BLaER1 treated with 17β-estradiol and CSF1 and Interleukin-3, amounts not matched to agents 10 nM and 100 nM (cell line): ENCODE measurements at regions not wholly inside any gene's neighbourhood (a gene's known extent, or its start where the extent isn't known, plus 50 kb on each side); places are given as distances from the start of the nearest gene placed in this dataset.

Source experiments
- H3K27ac ChIP-seq, 11 experiments: shearing (Covaris generic); formaldehyde crosslinking; 2 replicates each; pipeline ENCODE4 v1.8.1; 2022
- H3K27me3 ChIP-seq, 11 experiments: shearing (Covaris generic); formaldehyde crosslinking; 2 replicates each; pipeline ENCODE4 v1.8.1; 2022
- H3K36me3 ChIP-seq, 11 experiments: shearing (Covaris generic); formaldehyde crosslinking; 2 replicates each; pipeline ENCODE4 v1.8.1; 2022
- H3K4me1 ChIP-seq, 10 experiments: shearing (Covaris generic); formaldehyde crosslinking; 2 replicates each; pipeline ENCODE4 v1.8.1; 2022
- H3K4me2 ChIP-seq, 11 experiments: shearing (Covaris generic); formaldehyde crosslinking; 2 replicates each; pipeline ENCODE4 v1.8.1; 2022
- H3K4me3 ChIP-seq, 10 experiments: shearing (Covaris generic); formaldehyde crosslinking; 2 replicates each; pipeline ENCODE4 v1.8.1; 2022
- H3K9ac ChIP-seq, 11 experiments: shearing (Covaris generic); formaldehyde crosslinking; 2 replicates each; pipeline ENCODE4 v1.8.1; 2022
- H3K9me3 ChIP-seq, 11 experiments: shearing (Covaris generic); formaldehyde crosslinking; replicated peaks in 1 of 11; 2 replicates each; pipeline ENCODE4 v1.8.1; 2022
- H4K20me1 ChIP-seq, 11 experiments: shearing (Covaris generic); formaldehyde crosslinking; 2 replicates each; pipeline ENCODE4 v1.8.1; 2022
- Cebpa-rat ChIP-seq, 11 experiments: shearing (Covaris generic); IDR thresholded peaks; 2 replicates each; pipeline ENCODE4 v1.8.1; 2022

GRCh38 chr10:58001159-58001558 is 266.5 kb downstream of the IPMK start:
- no peaks in the 10 kb centered on the region for H3K36me3 ChIP-seq
- H3K9me3 ChIP-seq, result no peaks in the 10 kb centered on the region
- no peaks in the 10 kb centered on the region for H3K27me3 ChIP-seq
- H4K20me1 ChIP-seq, result no peaks in the 10 kb centered on the region
- H3K4me3 ChIP-seq, result no peak overlapping the region
- TF ChIP-seq Cebpa-rat (IDR thresholded peaks at IDR 0.05), result no peak
- H3K4me1 ChIP-seq, result no peaks in the 10 kb centered on the region
- H3K27ac ChIP-seq, result no peak overlapping the region
- no peak overlapping the region for H3K4me2 ChIP-seq
- H3K9ac ChIP-seq, result no peak overlapping the region

GRCh38 chr10:57996536-57996935 is 271.2 kb downstream of the IPMK start:
- no peak overlapping the region for H3K4me3 ChIP-seq
- no peaks in the 10 kb centered on the region for H4K20me1 ChIP-seq
- TF ChIP-seq Cebpa-rat (IDR thresholded peaks at IDR 0.05), result no peak
- no peak overlapping the region for H3K4me2 ChIP-seq
- H3K36me3 ChIP-seq, result no peaks in the 10 kb centered on the region
- no peaks in the 10 kb centered on the region for H3K27me3 ChIP-seq
- no peak overlapping the region for H3K27ac ChIP-seq
- no peak overlapping the region for H3K9ac ChIP-seq
- no peaks in the 10 kb centered on the region for H3K9me3 ChIP-seq
- H3K4me1 ChIP-seq, result no peaks in the 10 kb centered on the region

GRCh38 chr10:57993302-57993701 is 274.4 kb downstream of the IPMK start:
- Histone ChIP-seq H3K9me3 (no peaks in the 10 kb centered on the region), H3K4me1 (no peaks in the 10 kb centered on the region), H3K4me3 (no peak overlapping the region), H3K9ac (no peak overlapping the region), H3K27me3 (no peaks in the 10 kb centered on the region), H4K20me1 (no peaks in the 10 kb centered on the region), H3K36me3 (no peaks in the 10 kb centered on the region), H3K27ac (no peak overlapping the region), H3K4me2 (no peak overlapping the region)
- no peak for TF ChIP-seq Cebpa-rat (IDR thresholded peaks at IDR 0.05)

GRCh38 chr10:57992321-57993077 is 275.2 kb downstream of the IPMK start:
- no peaks in the 10 kb centered on the region for H3K4me1 ChIP-seq
- H4K20me1 ChIP-seq, result no peaks in the 10 kb centered on the region
- no peak for TF ChIP-seq Cebpa-rat (IDR thresholded peaks at IDR 0.05)
- no peaks in the 10 kb centered on the region for H3K36me3 ChIP-seq
- no peak overlapping the region for H3K4me2 ChIP-seq
- no peaks in the 10 kb centered on the region for H3K9me3 ChIP-seq
- no peak overlapping the region for H3K4me3 ChIP-seq
- no peak overlapping the region for H3K27ac ChIP-seq
- H3K27me3 ChIP-seq, result no peaks in the 10 kb centered on the region
- H3K9ac ChIP-seq, result no peak overlapping the region

GRCh38 chr10:57988964-57989363 is 278.7 kb downstream of the IPMK start:
- H3K4me3 ChIP-seq, result no peak overlapping the region
- no peak overlapping the region for H3K27ac ChIP-seq
- H3K4me1 ChIP-seq, result no peaks in the 10 kb centered on the region
- no peak overlapping the region for H3K9ac ChIP-seq
- H3K27me3 ChIP-seq, result no peaks in the 10 kb centered on the region
- H3K9me3 ChIP-seq, result no peaks in the 10 kb centered on the region
- no peaks in the 10 kb centered on the region for H3K36me3 ChIP-seq
- no peak overlapping the region for H3K4me2 ChIP-seq
- TF ChIP-seq Cebpa-rat (IDR thresholded peaks at IDR 0.05), result no peak
- no peaks in the 10 kb centered on the region for H4K20me1 ChIP-seq

- no peak overlapping the region for H3K9ac ChIP-seq
- no peaks in the 10 kb centered on the region for H3K36me3 ChIP-seq
- H3K4me1 ChIP-seq, result no peaks in the 10 kb centered on the region
- no peak overlapping the region for H3K4me2 ChIP-seq
- H3K27ac ChIP-seq, result no peak overlapping the region
- no peak overlapping the region for H3K4me3 ChIP-seq
- H3K9me3 ChIP-seq, result no peaks in the 10 kb centered on the region
- no peak for TF ChIP-seq Cebpa-rat (IDR thresholded peaks at IDR 0.05)
- H3K27me3 ChIP-seq, result no peaks in the 10 kb centered on the region
- no peaks in the 10 kb centered on the region for H4K20me1 ChIP-seq
These were observed 280.5 kb downstream of the IPMK start for GRCh38 chr10:57987055-57987721.

- H3K36me3 ChIP-seq, result no peaks in the 10 kb centered on the region
- H3K4me3 ChIP-seq, result no peak overlapping the region
- TF ChIP-seq Cebpa-rat (IDR thresholded peaks at IDR 0.05), result no peak
- no peaks in the 10 kb centered on the region for H3K27me3 ChIP-seq
- H3K27ac ChIP-seq, result no peak overlapping the region
- H3K4me1 ChIP-seq, result no peaks in the 10 kb centered on the region
- no peak overlapping the region for H3K9ac ChIP-seq
- no peaks in the 10 kb centered on the region for H4K20me1 ChIP-seq
- H3K4me2 ChIP-seq, result no peak overlapping the region
- no peaks in the 10 kb centered on the region for H3K9me3 ChIP-seq
These were observed 281.3 kb downstream of the IPMK start for GRCh38 chr10:57986422-57986821.

GRCh38 chr10:57983281-57983791 is 284.4 kb downstream of the IPMK start:
- H3K27ac ChIP-seq, result no peak overlapping the region
- no peak overlapping the region for H3K4me3 ChIP-seq
- H3K4me2 ChIP-seq, result no peak overlapping the region
- H3K4me1 ChIP-seq, result no peaks in the 10 kb centered on the region
- no peaks in the 10 kb centered on the region for H3K27me3 ChIP-seq
- H3K9ac ChIP-seq, result no peak overlapping the region
- no peaks in the 10 kb centered on the region for H3K36me3 ChIP-seq
- no peaks in the 10 kb centered on the region for H4K20me1 ChIP-seq
- no peak for TF ChIP-seq Cebpa-rat (IDR thresholded peaks at IDR 0.05)
- no peaks in the 10 kb centered on the region for H3K9me3 ChIP-seq

- H3K27me3 ChIP-seq, result no peaks in the 10 kb centered on the region
- no peak overlapping the region for H3K9ac ChIP-seq
- H3K4me3 ChIP-seq, result no peak overlapping the region
- H3K4me1 ChIP-seq, result no peaks in the 10 kb centered on the region
- no peak for TF ChIP-seq Cebpa-rat (IDR thresholded peaks at IDR 0.05)
- no peaks in the 10 kb centered on the region; a peak in 1 of 22 replicates for H3K9me3 ChIP-seq
- H3K4me2 ChIP-seq, result no peak overlapping the region
- no peaks in the 10 kb centered on the region for H4K20me1 ChIP-seq
- no peak overlapping the region for H3K27ac ChIP-seq
- H3K36me3 ChIP-seq, result no peaks in the 10 kb centered on the region
These were observed 285.6 kb downstream of the IPMK start for GRCh38 chr10:57982091-57982490.

GRCh38 chr10:57979956-57980355 is 287.7 kb downstream of the IPMK start:
- H3K9me3 ChIP-seq, result no peaks in the 10 kb centered on the region; a peak in 1 of 22 replicates
- H3K4me3 ChIP-seq, result no peak overlapping the region
- H3K4me2 ChIP-seq, result no peak overlapping the region
- no peak overlapping the region for H3K9ac ChIP-seq
- H3K27ac ChIP-seq, result no peak overlapping the region
- H4K20me1 ChIP-seq, result no peaks in the 10 kb centered on the region
- no peaks in the 10 kb centered on the region for H3K4me1 ChIP-seq
- no peak for TF ChIP-seq Cebpa-rat (IDR thresholded peaks at IDR 0.05)
- H3K36me3 ChIP-seq, result no peaks in the 10 kb centered on the region
- no peaks in the 10 kb centered on the region for H3K27me3 ChIP-seq
